Immature natural killer cell (primary cell): ENCODE measurements at regions not wholly inside any gene's neighbourhood (a gene's known extent, or its start where the extent isn't known, plus 50 kb on each side); places are given as distances from the start of the nearest gene placed in this dataset.

Source experiments
- DNase-seq, 3 donors: peaks; one replicate each; pipeline ENCODE4 v3.0.0; 2022; ENCODE audit warnings: mixed read lengths in 1 of 3
- H3K27ac Mint-ChIP-seq, 6 donors: one replicate each; pipeline ENCODE4 v1.8.0; 2020; ENCODE audit warnings: mixed read lengths in 6 of 6, mild to moderate bottlenecking in 5 of 6, inconsistent platforms in 4 of 6, moderate library complexity in 3 of 6
- H3K27me3 Mint-ChIP-seq, 3 donors: one replicate each; pipeline ENCODE4 v1.8.0; 2020 to 2021; ENCODE audit warnings: low read depth in 3 of 3, mild to moderate bottlenecking in 3 of 3, mixed read lengths in 3 of 3, moderate library complexity in 3 of 3, inconsistent platforms in 1 of 3
- H3K36me3 Mint-ChIP-seq, 3 donors: one replicate each; pipeline ENCODE4 v1.8.0; 2020; ENCODE audit warnings: mixed read lengths in 3 of 3, inconsistent platforms in 2 of 3, mild to moderate bottlenecking in 2 of 3
- H3K4me1 Mint-ChIP-seq, 2 donors: one replicate each; pipeline ENCODE4 v1.8.0; 2020; ENCODE audit warnings: inconsistent platforms in 2 of 2, mild to moderate bottlenecking in 2 of 2, mixed read lengths in 2 of 2, moderate library complexity in 1 of 2
- H3K4me3 Mint-ChIP-seq, 5 donors: one replicate each; pipeline ENCODE4 v1.8.0; 2020; ENCODE audit warnings: mild to moderate bottlenecking in 5 of 5, mixed read lengths in 5 of 5, inconsistent platforms in 3 of 5, moderate library complexity in 3 of 5
- H3K9me3 Mint-ChIP-seq, 6 donors: one replicate each; pipeline ENCODE4 v1.8.0; 2020; ENCODE audit warnings: mild to moderate bottlenecking in 6 of 6, mixed read lengths in 6 of 6, inconsistent platforms in 4 of 6, moderate library complexity in 3 of 6

- peaks cover 0 to 2% (median 0%) of the 10 kb centered on the region in 3 donors for H3K27me3 Mint-ChIP-seq
- no peaks in the 10 kb centered on the region for H3K36me3 Mint-ChIP-seq
- peaks cover 31 to 36% of the 10 kb centered on the region in 2 donors for H3K4me1 Mint-ChIP-seq
- H3K4me3 Mint-ChIP-seq: no peak overlapping the region
- H3K27ac Mint-ChIP-seq: peak overlapping the region in 1 of 6 donors; percentile 31
- DNase-seq: no peak
- H3K9me3 Mint-ChIP-seq: no peaks in the 10 kb centered on the region
Observed at GRCh38 chr3:72340476-72341379, 507.5 kb downstream of the SHQ1 start.

GRCh38 chr3:72340056-72340455, 508.2 kb downstream of the SHQ1 start:
- Mint-ChIP-seq H3K4me1 (peaks cover 24 to 29% of the 10 kb centered on the region in 2 donors), H3K27me3 (peaks cover 0 to 3% (median 0%) of the 10 kb centered on the region in 3 donors), H3K36me3 (no peaks in the 10 kb centered on the region), H3K4me3 (no peak overlapping the region), H3K9me3 (no peaks in the 10 kb centered on the region), H3K27ac (no peak overlapping the region)
- no peak for DNase-seq

- no peaks in the 10 kb centered on the region for H3K9me3 Mint-ChIP-seq
- no peak overlapping the region for H3K27ac Mint-ChIP-seq
- H3K4me3 Mint-ChIP-seq: no peak overlapping the region
- DNase-seq: no peak
- H3K36me3 Mint-ChIP-seq: no peaks in the 10 kb centered on the region
- peaks cover 0 to 5% (median 0%) of the 10 kb centered on the region in 3 donors for H3K27me3 Mint-ChIP-seq
- peaks cover 20 to 25% of the 10 kb centered on the region in 2 donors for H3K4me1 Mint-ChIP-seq
Observed at GRCh38 chr3:72339670-72340030, 508.6 kb downstream of the SHQ1 start.

- Mint-ChIP-seq H3K36me3 (no peaks in the 10 kb centered on the region), H3K4me3 (no peak overlapping the region), H3K9me3 (no peaks in the 10 kb centered on the region), H3K27ac (no peak overlapping the region), H3K27me3 (peaks cover 0 to 5% (median 0%) of the 10 kb centered on the region in 3 donors), H3K4me1 (peaks cover 15 to 20% of the 10 kb centered on the region in 2 donors)
- DNase-seq: no peak
Observed at GRCh38 chr3:72338942-72339669, 509.1 kb downstream of the SHQ1 start.

GRCh38 chr3:72338082-72338941, 509.9 kb downstream of the SHQ1 start:
- Mint-ChIP-seq H3K27ac (no peak overlapping the region), H3K27me3 (peaks cover 0 to 5% (median 0%) of the 10 kb centered on the region in 3 donors), H3K36me3 (no peaks in the 10 kb centered on the region), H3K4me3 (no peak overlapping the region), H3K9me3 (no peaks in the 10 kb centered on the region), H3K4me1 (peaks cover 7 to 12% of the 10 kb centered on the region in 2 donors)
- DNase-seq: no peak

DNA sequence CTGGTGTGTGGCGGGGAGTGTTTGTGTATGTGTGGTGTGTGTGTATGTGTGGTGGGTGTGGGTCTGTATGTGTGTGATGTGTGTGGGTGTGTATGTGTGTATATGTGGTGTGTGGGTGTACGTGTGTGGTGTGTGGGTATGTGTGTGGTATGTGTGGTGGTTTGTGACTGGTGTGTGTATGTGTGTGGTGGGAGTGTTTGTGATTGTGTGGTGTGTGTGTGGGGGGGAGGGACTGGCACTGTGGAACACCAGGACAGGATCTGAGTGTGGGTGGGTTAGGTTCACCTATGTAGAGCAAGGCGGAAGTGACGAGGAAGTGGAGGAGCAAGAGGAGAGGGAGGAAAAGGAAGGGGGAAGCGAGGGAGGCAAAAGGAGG, 510.8 kb downstream of the SHQ1 start:
- Mint-ChIP-seq H3K9me3 (no peaks in the 10 kb centered on the region), H3K27me3 (peaks cover 0 to 3% (median 0%) of the 10 kb centered on the region in 3 donors), H3K4me1 (peaks cover 0 to 5% of the 10 kb centered on the region in 2 donors), H3K36me3 (no peaks in the 10 kb centered on the region), H3K27ac (no peak overlapping the region), H3K4me3 (no peak overlapping the region)
- no peak for DNase-seq

- H3K4me3 Mint-ChIP-seq: no peak overlapping the region
- H3K36me3 Mint-ChIP-seq: no peaks in the 10 kb centered on the region
- H3K4me1 Mint-ChIP-seq: peaks cover 0 to 4% of the 10 kb centered on the region in 2 donors
- H3K9me3 Mint-ChIP-seq: no peaks in the 10 kb centered on the region
- peaks cover 0 to 3% (median 0%) of the 10 kb centered on the region in 3 donors for H3K27me3 Mint-ChIP-seq
- DNase-seq: no peak
- H3K27ac Mint-ChIP-seq: no peak overlapping the region
Observed at GRCh38 chr3:72336821-72337479, 511.3 kb downstream of the SHQ1 start.

- H3K4me1 Mint-ChIP-seq: peaks cover 0 to 1% of the 10 kb centered on the region in 2 donors
- H3K27ac Mint-ChIP-seq: no peak overlapping the region
- H3K27me3 Mint-ChIP-seq: peaks cover 0 to 3% (median 0%) of the 10 kb centered on the region in 3 donors
- H3K9me3 Mint-ChIP-seq: no peaks in the 10 kb centered on the region
- H3K4me3 Mint-ChIP-seq: no peak overlapping the region
- no peaks in the 10 kb centered on the region for H3K36me3 Mint-ChIP-seq
- DNase-seq: no peak
Observed at GRCh38 chr3:72336114-72336651, 512.1 kb downstream of the SHQ1 start.

- peaks cover 0 to 1% of the 10 kb centered on the region in 2 donors for H3K4me1 Mint-ChIP-seq
- no peak for DNase-seq
- H3K4me3 Mint-ChIP-seq: no peak overlapping the region
- no peak overlapping the region for H3K27ac Mint-ChIP-seq
- H3K9me3 Mint-ChIP-seq: no peaks in the 10 kb centered on the region
- H3K27me3 Mint-ChIP-seq: peaks cover 0 to 3% (median 0%) of the 10 kb centered on the region in 3 donors
- H3K36me3 Mint-ChIP-seq: no peaks in the 10 kb centered on the region
Observed at GRCh38 chr3:72335458-72336095, 512.7 kb downstream of the SHQ1 start.

GRCh38 chr3:72334681-72335457, 513.4 kb downstream of the SHQ1 start:
- no peaks in the 10 kb centered on the region for H3K36me3 Mint-ChIP-seq
- DNase-seq: no peak
- peak overlapping the region in 1 of 6 donors; percentile 2 for H3K27ac Mint-ChIP-seq
- peaks cover 0 to 1% of the 10 kb centered on the region in 2 donors for H3K4me1 Mint-ChIP-seq
- no peaks in the 10 kb centered on the region for H3K9me3 Mint-ChIP-seq
- H3K4me3 Mint-ChIP-seq: no peak overlapping the region
- H3K27me3 Mint-ChIP-seq: peaks cover 0 to 3% (median 0%) of the 10 kb centered on the region in 3 donors

DNA sequence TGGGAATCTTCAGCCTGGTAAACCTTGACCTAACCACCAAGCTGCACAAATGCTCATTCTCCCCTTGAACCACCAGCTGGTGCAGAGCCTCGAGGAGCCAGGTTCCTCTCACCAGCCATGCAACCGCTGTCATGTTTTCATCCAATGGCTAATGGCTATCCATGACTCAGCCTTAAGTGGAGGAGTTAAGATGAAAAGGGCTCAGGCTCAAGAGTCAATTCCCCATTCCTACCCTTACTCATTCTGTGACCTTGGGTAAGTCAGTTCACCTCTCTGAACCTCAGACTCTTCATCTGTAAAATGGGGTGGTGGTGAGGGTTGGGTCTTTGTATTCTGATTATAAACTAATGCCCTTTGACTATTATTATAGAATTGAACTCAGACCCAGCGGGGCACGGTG, 515.6 kb downstream of the SHQ1 start:
- Mint-ChIP-seq H3K27me3 (peaks cover 0 to 3% (median 3%) of the 10 kb centered on the region in 3 donors), H3K36me3 (no peaks in the 10 kb centered on the region), H3K27ac (no peak overlapping the region), H3K9me3 (no peaks in the 10 kb centered on the region), H3K4me1 (peaks cover 0 to 1% of the 10 kb centered on the region in 2 donors), H3K4me3 (no peak overlapping the region)
- no peak for DNase-seq

GRCh38 chr3:72332036-72332435, 516.2 kb downstream of the SHQ1 start:
- Mint-ChIP-seq H3K9me3 (no peaks in the 10 kb centered on the region), H3K4me1 (peaks cover 0 to 1% of the 10 kb centered on the region in 2 donors), H3K27me3 (peaks cover 1 to 3% (median 3%) of the 10 kb centered on the region in 3 donors), H3K36me3 (no peaks in the 10 kb centered on the region), H3K27ac (no peak overlapping the region), H3K4me3 (no peak overlapping the region)
- no peak for DNase-seq
